HL-60 (cell line): ENCODE measurements at regions not wholly inside any gene's neighbourhood (a gene's known extent, or its start where the extent isn't known, plus 50 kb on each side); places are given as distances from the start of the nearest gene placed in this dataset.

Experiments used
- DNase-seq, 2 experiments: peaks; one replicate each; pipeline ENCODE4 v3.0.0-alpha.2; 2010 to 2020; ENCODE audit warnings: low read depth in 1 of 2, low spot score in 1 of 2
- H3K27ac ChIP-seq: fragments of 250-450 bp; sonication (Bioruptor Pico); replicated peaks from 2 replicates; pipeline ENCODE4 v1.5.1; 2020; ENCODE audit warnings: mild to moderate bottlenecking, moderate library complexity
- H3K27me3 ChIP-seq: fragments of 250-450 bp; sonication (Bioruptor Pico); 2 replicates; pipeline ENCODE4 v1.5.1; 2021; ENCODE audit warnings: mild to moderate bottlenecking, moderate library complexity; ENCODE audit not compliant: insufficient read depth, poor library complexity, severe bottlenecking
- H3K4me3 ChIP-seq: replicated peaks from 2 replicates; pipeline ENCODE4 v1.5.1; 2011; ENCODE audit warnings: mild to moderate bottlenecking, control low read depth, low read length; ENCODE audit not compliant: insufficient read depth
- GABPA ChIP-seq: IDR thresholded peaks from 2 replicates; pipeline ENCODE4 v1.6.1; 2012; ENCODE audit warnings: low read depth
- POLR2AphosphoS5 ChIP-seq: IDR thresholded peaks from 2 replicates; pipeline ENCODE4 v1.6.1; 2012; ENCODE audit warnings: low read depth
- SPI1 ChIP-seq: IDR thresholded peaks from 2 replicates; pipeline ENCODE4 v1.6.1; 2012; ENCODE audit warnings: low read depth, mild to moderate bottlenecking, borderline replicate concordance
- TF ChIP-seq, protein P1 (sequence below): IDR thresholded peaks from 2 replicates; pipeline ENCODE4 v1.6.1; 2012; ENCODE audit warnings: low read depth; ENCODE audit not compliant: insufficient replicate concordance
- TF ChIP-seq, protein P2 (sequence below): IDR thresholded peaks from one replicate; pipeline ENCODE4 v1.5.1; 2011; ENCODE audit warnings: low read length, control low read depth, inconsistent platforms; ENCODE audit not compliant: insufficient read depth

DNA sequence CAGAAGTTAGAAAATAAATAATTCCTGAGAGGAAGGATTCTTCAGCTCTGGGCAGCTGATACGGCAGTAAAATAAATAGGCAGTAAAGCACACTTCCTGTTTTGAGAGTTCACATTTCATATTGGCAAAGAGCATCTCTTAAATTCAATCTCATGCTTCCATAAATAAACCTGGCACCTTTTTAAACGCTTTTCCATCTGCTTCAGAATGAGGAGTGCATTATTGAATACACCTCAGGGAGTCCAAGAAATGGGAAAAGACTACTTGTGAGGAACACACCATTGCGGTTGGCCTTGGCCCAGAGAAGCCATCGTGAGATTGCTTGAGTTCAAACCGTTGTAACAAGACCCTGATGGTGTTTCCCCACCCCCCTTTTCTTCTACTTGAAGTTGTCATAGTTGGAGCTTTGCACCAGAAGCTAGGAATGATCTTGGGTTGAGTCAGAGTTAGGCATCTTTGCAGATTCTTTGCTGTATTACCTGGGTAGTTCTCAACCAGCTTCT lies 123.9 kb downstream of the RDH14 start:
- H3K27me3 ChIP-seq, result peaks cover 3% of the 10 kb centered on the region
- no peak overlapping the region for H3K4me3 ChIP-seq
- TF ChIP-seq SPI1, result peak; percentile 65
- TF ChIP-seq, protein P1, sequence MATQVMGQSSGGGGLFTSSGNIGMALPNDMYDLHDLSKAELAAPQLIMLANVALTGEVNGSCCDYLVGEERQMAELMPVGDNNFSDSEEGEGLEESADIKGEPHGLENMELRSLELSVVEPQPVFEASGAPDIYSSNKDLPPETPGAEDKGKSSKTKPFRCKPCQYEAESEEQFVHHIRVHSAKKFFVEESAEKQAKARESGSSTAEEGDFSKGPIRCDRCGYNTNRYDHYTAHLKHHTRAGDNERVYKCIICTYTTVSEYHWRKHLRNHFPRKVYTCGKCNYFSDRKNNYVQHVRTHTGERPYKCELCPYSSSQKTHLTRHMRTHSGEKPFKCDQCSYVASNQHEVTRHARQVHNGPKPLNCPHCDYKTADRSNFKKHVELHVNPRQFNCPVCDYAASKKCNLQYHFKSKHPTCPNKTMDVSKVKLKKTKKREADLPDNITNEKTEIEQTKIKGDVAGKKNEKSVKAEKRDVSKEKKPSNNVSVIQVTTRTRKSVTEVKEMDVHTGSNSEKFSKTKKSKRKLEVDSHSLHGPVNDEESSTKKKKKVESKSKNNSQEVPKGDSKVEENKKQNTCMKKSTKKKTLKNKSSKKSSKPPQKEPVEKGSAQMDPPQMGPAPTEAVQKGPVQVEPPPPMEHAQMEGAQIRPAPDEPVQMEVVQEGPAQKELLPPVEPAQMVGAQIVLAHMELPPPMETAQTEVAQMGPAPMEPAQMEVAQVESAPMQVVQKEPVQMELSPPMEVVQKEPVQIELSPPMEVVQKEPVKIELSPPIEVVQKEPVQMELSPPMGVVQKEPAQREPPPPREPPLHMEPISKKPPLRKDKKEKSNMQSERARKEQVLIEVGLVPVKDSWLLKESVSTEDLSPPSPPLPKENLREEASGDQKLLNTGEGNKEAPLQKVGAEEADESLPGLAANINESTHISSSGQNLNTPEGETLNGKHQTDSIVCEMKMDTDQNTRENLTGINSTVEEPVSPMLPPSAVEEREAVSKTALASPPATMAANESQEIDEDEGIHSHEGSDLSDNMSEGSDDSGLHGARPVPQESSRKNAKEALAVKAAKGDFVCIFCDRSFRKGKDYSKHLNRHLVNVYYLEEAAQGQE, result no peak
- TF ChIP-seq, protein P2, sequence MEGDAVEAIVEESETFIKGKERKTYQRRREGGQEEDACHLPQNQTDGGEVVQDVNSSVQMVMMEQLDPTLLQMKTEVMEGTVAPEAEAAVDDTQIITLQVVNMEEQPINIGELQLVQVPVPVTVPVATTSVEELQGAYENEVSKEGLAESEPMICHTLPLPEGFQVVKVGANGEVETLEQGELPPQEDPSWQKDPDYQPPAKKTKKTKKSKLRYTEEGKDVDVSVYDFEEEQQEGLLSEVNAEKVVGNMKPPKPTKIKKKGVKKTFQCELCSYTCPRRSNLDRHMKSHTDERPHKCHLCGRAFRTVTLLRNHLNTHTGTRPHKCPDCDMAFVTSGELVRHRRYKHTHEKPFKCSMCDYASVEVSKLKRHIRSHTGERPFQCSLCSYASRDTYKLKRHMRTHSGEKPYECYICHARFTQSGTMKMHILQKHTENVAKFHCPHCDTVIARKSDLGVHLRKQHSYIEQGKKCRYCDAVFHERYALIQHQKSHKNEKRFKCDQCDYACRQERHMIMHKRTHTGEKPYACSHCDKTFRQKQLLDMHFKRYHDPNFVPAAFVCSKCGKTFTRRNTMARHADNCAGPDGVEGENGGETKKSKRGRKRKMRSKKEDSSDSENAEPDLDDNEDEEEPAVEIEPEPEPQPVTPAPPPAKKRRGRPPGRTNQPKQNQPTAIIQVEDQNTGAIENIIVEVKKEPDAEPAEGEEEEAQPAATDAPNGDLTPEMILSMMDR, result no peak
- TF ChIP-seq GABPA, result no peak
- DNase-seq, result no peak
- H3K27ac ChIP-seq, result no peak overlapping the region

DNA sequence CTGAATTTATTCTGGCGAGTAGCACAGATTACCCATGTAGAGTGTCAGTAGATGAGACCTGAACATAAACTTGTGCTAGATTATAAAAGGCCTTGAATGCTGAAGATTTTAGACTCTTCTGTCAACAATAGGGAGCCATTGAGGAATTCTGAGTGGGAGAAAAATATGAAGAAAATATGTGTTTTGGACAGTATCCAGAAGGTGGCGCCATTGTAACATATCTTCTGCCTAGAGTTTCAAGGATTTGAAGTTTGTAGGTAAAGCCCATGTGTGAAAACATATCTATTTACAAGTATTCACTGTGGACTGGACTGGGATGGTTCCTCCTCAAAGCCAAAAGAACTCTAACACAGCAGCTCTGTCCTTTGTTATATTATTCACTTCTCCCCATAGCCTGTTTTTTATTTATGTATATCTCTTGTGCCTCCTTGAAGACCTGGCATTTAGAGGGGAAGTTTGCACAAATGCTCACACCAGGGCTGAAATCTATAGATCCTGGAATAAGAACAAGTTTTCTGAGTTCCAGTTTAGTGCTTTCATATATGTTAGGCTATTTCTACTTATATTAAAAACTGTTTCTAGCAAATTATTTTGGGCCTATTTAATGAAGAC lies 124.9 kb downstream of the RDH14 start:
- TF ChIP-seq POLR2AphosphoS5 (no peak), SPI1 (no peak), GABPA (no peak)
- TF ChIP-seq, protein P1, result no peak
- TF ChIP-seq, protein P2, result peak; percentile 16
- peak in 1 of 2 experiments; percentile 5 for DNase-seq
- no peak overlapping the region for H3K4me3 ChIP-seq
- peaks cover 3% of the 10 kb centered on the region for H3K27me3 ChIP-seq
- no peak overlapping the region for H3K27ac ChIP-seq

DNA sequence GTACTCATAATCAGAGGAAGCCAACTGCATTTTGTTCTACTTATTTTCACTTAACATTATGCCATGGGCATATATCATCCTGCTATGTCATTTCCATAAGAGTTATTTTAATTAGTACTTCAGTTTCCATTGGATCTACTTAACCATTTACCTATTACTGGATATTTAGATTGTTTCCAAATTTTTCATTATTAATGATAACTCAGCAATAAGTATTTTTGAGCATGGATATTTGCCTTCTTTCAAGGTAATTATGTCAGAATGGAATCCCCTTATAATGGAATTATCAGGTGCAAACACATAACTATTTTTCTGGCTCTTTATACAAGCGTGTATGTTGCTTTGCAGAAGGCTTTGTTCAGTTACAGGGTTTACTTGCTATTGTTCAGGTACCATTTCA lies 126.6 kb downstream of the RDH14 start:
- H3K27me3 ChIP-seq, result peaks cover 3% of the 10 kb centered on the region
- no peak overlapping the region for H3K27ac ChIP-seq
- no peak for DNase-seq
- TF ChIP-seq, protein P2, result no peak
- TF ChIP-seq, protein P1, result no peak
- TF ChIP-seq GABPA (no peak), POLR2AphosphoS5 (no peak), SPI1 (no peak)
- H3K4me3 ChIP-seq, result no peak overlapping the region
